GM12878 (cell line): ENCODE measurements at regions not wholly inside any gene's neighbourhood (a gene's known extent, or its start where the extent isn't known, plus 50 kb on each side); places are given as distances from the start of the nearest gene placed in this dataset.

Experiments used
- ATAC-seq: fragments of 200-7000 bp; cut with Tn5 transposase; 3 replicates; pipeline ENCODE4 v1.9.1; 2020; ENCODE audit warnings: mild to moderate bottlenecking, moderate library complexity
- BruUV-seq: library from RNA; stranded (reverse); fragments of 400-500 nt; replicated peaks from 2 replicates; lab custom pipeline; 2021; lab: Mats Ljungman, UMichigan
- CTCF ChIA-PET: fragments of 300-600 bp; sonication (Branson Sonifier 250); formaldehyde crosslinking; extraction: SDS; loops from one replicate; lab custom pipeline; 2021; ENCODE audit warnings: inconsistent platforms; lab: Yijun Ruan, JAX
- POLR2A ChIA-PET: fragments of 350-600 bp; formaldehyde crosslinking; extraction: SDS; loops from one replicate; lab custom pipeline; 2021; ENCODE audit warnings: inconsistent platforms; lab: Charles Lee
- RAD21 ChIA-PET: fragments of 300-600 bp; sonication (Branson Sonifier 250); formaldehyde crosslinking; loops from one replicate; lab custom pipeline; 2023; ENCODE audit warnings: antibody characterized with exemption; ENCODE audit not compliant: unreplicated experiment; lab: Charles Lee
- SMC1A ChIA-PET: fragments of 300-600 bp; sonication (Branson Sonifier 250); formaldehyde crosslinking; loops from one replicate; lab custom pipeline; 2023; ENCODE audit not compliant: unreplicated experiment, uncharacterized antibody; lab: Charles Lee
- DNase-seq: peaks from one replicate; pipeline ENCODE4 v3.0.0-alpha.2; 2011; ENCODE audit warnings: low read depth, low spot score
- FAIRE-seq: peaks from 3 replicates; lab custom pipeline; 2011; peaks lifted over from hg19 to GRCh38; lab: Jason Lieb, UNC
- H2AFZ ChIP-seq: 2 replicates; pipeline ENCODE4 v1.6.0; 2011; ENCODE audit warnings: low read depth, low read length, control low read depth; ENCODE audit not compliant: control insufficient read depth
- H3K27ac ChIP-seq: 2 replicates; pipeline ENCODE4 v1.5.1; 2011; ENCODE audit warnings: control low read depth; ENCODE audit not compliant: control insufficient read depth, insufficient read depth
- H3K27me3 ChIP-seq, 2 experiments: replicated peaks in 1 of 2; 2 replicates each; pipeline versions ENCODE4 v1.6.0 to v1.6.1; 2011; ENCODE audit warnings: low read length in 1 of 2; ENCODE audit not compliant: control insufficient read depth in 2 of 2, insufficient read depth in 2 of 2
- H3K36me3 ChIP-seq, 2 experiments: 2 replicates each; pipeline ENCODE4 v1.5.1; 2011; ENCODE audit warnings: low read length in 1 of 2; ENCODE audit not compliant: control insufficient read depth in 2 of 2, insufficient read depth in 2 of 2
- H3K4me1 ChIP-seq: 2 replicates; pipeline ENCODE4 v1.6.1; 2011; ENCODE audit warnings: mild to moderate bottlenecking, low read length, moderate library complexity, mixed read lengths; ENCODE audit not compliant: control insufficient read depth, insufficient read depth
- H3K4me2 ChIP-seq: 2 replicates; pipeline ENCODE4 v1.6.0; 2011; ENCODE audit warnings: control low read depth; ENCODE audit not compliant: control insufficient read depth, insufficient read depth
- H3K4me3 ChIP-seq: fragments of 200-600 bp; sonication (generic); 2 replicates; pipeline ENCODE4 v1.5.1; 2016
- H3K79me2 ChIP-seq: 2 replicates; pipeline ENCODE4 v1.6.0; 2011; ENCODE audit warnings: low read length; ENCODE audit not compliant: control insufficient read depth, insufficient read depth
- H3K9ac ChIP-seq: 2 replicates; pipeline ENCODE4 v1.8.0; 2011; ENCODE audit warnings: low read length, control low read depth, mixed read lengths; ENCODE audit not compliant: control insufficient read depth, insufficient read depth
- H3K9me3 ChIP-seq: replicated peaks from 3 replicates; pipeline ENCODE4 v1.5.1; 2011; ENCODE audit warnings: mild to moderate bottlenecking, low read length; ENCODE audit not compliant: control insufficient read depth, insufficient read depth
- H4K20me1 ChIP-seq: 2 replicates; pipeline ENCODE4 v1.6.0; 2011; ENCODE audit not compliant: control insufficient read depth, insufficient read depth
- HDAC6 ChIP-seq: fragments of 200-600 bp; sonication (generic); IDR thresholded peaks from one replicate; pipeline ENCODE4 v1.8.0; 2017; ENCODE audit warnings: antibody characterized with exemption; ENCODE audit not compliant: unreplicated experiment
- KAT2A ChIP-seq: conservative IDR thresholded peaks from 2 replicates; pipeline ENCODE4 v1.6.1; 2011; ENCODE audit warnings: low read depth, low read length; ENCODE audit not compliant: control insufficient read depth
- MTA2 ChIP-seq: fragments of 450-650 bp; IDR thresholded peaks from 2 replicates; pipeline ENCODE4 v1.6.1; 2016; ENCODE audit warnings: low read depth, mild to moderate bottlenecking, moderate library complexity
- NFYB ChIP-seq: IDR thresholded peaks from 2 replicates; pipeline ENCODE4 v1.6.1; 2011; ENCODE audit warnings: low read depth, mild to moderate bottlenecking, low read length, improper control_type of control experiment, moderate library complexity; ENCODE audit not compliant: insufficient read depth
- PAX5 ChIP-seq: IDR thresholded peaks from 2 replicates; pipeline ENCODE4 v1.6.1; 2011; ENCODE audit warnings: low read depth, low read length, borderline replicate concordance
- RAD21 ChIP-seq: IDR thresholded peaks from 2 replicates; pipeline ENCODE4 v1.6.1; 2011; ENCODE audit warnings: mild to moderate bottlenecking, low read depth, low read length, moderate library complexity; ENCODE audit not compliant: insufficient read depth
- REST ChIP-seq: IDR thresholded peaks from 2 replicates; pipeline ENCODE4 v1.6.1; 2012; ENCODE audit warnings: mild to moderate bottlenecking, low read depth, low read length
- RFX5 ChIP-seq: IDR thresholded peaks from 2 replicates; pipeline ENCODE4 v1.6.1; 2011; ENCODE audit warnings: low read depth, low read length, improper control_type of control experiment
- SIX5 ChIP-seq: IDR thresholded peaks from 2 replicates; pipeline ENCODE4 v1.6.1; 2011; ENCODE audit warnings: mild to moderate bottlenecking, low read depth, low read length, moderate library complexity; ENCODE audit not compliant: severe bottlenecking
- USF1 ChIP-seq: IDR thresholded peaks from 2 replicates; pipeline ENCODE4 v1.6.1; 2011; ENCODE audit warnings: borderline replicate concordance, low read depth, mild to moderate bottlenecking, moderate library complexity, mixed read lengths, low read length; ENCODE audit not compliant: insufficient read depth; ENCODE audit errors: extremely low read length
- WGBS: methylation state at CpG from one replicate; pipeline ENCODE4 v1.1.6; 2016; ENCODE audit warnings: low lambda C conversion rate; ENCODE audit not compliant: insufficient replicate concordance, insufficient coverage; ENCODE audit errors: missing lambda C conversion rate; 5-methylcytosine and 5-hydroxymethylcytosine counted together
- in situ Hi-C: fragments of 300-500 bp; cut with MboI; formaldehyde crosslinking; loops from 9 replicates; pipeline ENCODE4 v1.14.3; 2018; ENCODE audit warnings: mixed read lengths
- intact Hi-C: fragments of 100-400 bp; cut with micrococcal nuclease; formaldehyde crosslinking; loops from one replicate; pipeline ENCODE4 v1.14.2; 2022; ENCODE audit not compliant: unreplicated experiment
- TF ChIP-seq, protein P1 (sequence below): fragments of 450-650 bp; IDR thresholded peaks from 2 replicates; pipeline ENCODE4 v1.6.1; 2018; ENCODE audit warnings: borderline replicate concordance, mild to moderate bottlenecking; ENCODE audit not compliant: partially characterized antibody
- TF ChIP-seq, protein P2 (sequence below): IDR thresholded peaks from 2 replicates; pipeline ENCODE4 v1.6.1; 2011; ENCODE audit warnings: low read depth, mild to moderate bottlenecking, low read length, moderate library complexity, borderline replicate concordance; ENCODE audit errors: extremely low read depth

DNA sequence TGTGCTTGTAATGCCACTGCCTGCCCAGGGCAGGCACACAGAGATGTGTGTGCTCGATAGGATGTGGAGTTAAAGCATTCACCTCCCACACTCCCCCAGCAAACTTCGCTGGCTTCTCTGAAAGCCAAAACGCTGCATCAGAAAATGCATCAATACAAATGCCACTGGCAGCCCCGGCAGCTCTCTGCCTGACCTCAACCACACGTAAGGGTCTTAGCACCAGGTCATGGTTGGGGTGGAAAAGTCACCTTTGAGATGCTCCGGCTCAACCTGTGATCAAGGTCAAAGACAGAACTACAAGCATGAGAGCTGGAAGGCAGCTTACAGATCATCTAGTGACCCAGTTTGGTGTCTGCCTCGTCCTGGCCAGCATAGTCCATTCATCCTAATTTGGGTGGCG, 114.4 kb upstream of the NANOS1 start:
- no peaks in the 10 kb centered on the region for H3K9me3 ChIP-seq
- no peak overlapping the region for H2AFZ ChIP-seq
- in situ Hi-C loops: no loop called here
- no peak for DNase-seq
- ATAC-seq: no peak
- TF ChIP-seq PAX5 (no peak), NFYB (no peak), KAT2A (no peak), MTA2 (no peak), REST (no peak), USF1 (no peak), RAD21 (no peak), RFX5 (no peak), SIX5 (no peak), HDAC6 (no peak)
- TF ChIP-seq, protein P1, sequence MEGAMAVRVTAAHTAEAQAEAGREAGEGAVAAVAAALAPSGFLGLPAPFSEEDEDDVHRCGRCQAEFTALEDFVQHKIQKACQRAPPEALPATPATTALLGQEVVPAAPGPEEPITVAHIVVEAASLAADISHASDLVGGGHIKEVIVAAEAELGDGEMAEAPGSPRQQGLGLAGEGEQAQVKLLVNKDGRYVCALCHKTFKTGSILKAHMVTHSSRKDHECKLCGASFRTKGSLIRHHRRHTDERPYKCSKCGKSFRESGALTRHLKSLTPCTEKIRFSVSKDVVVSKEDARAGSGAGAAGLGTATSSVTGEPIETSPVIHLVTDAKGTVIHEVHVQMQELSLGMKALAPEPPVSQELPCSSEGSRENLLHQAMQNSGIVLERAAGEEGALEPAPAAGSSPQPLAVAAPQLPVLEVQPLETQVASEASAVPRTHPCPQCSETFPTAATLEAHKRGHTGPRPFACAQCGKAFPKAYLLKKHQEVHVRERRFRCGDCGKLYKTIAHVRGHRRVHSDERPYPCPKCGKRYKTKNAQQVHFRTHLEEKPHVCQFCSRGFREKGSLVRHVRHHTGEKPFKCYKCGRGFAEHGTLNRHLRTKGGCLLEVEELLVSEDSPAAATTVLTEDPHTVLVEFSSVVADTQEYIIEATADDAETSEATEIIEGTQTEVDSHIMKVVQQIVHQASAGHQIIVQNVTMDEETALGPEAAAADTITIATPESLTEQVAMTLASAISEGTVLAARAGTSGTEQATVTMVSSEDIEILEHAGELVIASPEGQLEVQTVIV: no peak
- TF ChIP-seq, protein P2, sequence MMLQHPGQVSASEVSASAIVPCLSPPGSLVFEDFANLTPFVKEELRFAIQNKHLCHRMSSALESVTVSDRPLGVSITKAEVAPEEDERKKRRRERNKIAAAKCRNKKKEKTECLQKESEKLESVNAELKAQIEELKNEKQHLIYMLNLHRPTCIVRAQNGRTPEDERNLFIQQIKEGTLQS: no peak
- TF ChIP-seq, all 136 proteins: peak for 0
- intact Hi-C loops: no loop called here
- SMC1A ChIA-PET: no interaction called here
- CTCF ChIA-PET: no interaction called here
- no TSS peak for BruUV-seq
- H3K9ac ChIP-seq: no peak overlapping the region
- H3K4me2 ChIP-seq: no peak overlapping the region
- no peak for FAIRE-seq
- POLR2A ChIA-PET: no interaction called here
- RAD21 ChIA-PET: no interaction called here
- H3K4me1 ChIP-seq: no peaks in the 10 kb centered on the region
- H3K79me2 ChIP-seq: no peaks in the 10 kb centered on the region
- H3K27ac ChIP-seq: no peak overlapping the region
- no peaks in the 10 kb centered on the region for H3K36me3 ChIP-seq
- WGBS: 25% methylated on average over 8 of the region's 8 CpGs
- H3K4me3 ChIP-seq: no peak overlapping the region
- no peaks in the 10 kb centered on the region for H4K20me1 ChIP-seq
- H3K27me3 ChIP-seq: no peaks in the 10 kb centered on the region
